ENCODE measurements at regions not wholly inside any gene's neighbourhood (a gene's known extent, or its start where the extent isn't known, plus 50 kb on each side); places are given as distances from the start of the nearest gene placed in this dataset.

DNA sequence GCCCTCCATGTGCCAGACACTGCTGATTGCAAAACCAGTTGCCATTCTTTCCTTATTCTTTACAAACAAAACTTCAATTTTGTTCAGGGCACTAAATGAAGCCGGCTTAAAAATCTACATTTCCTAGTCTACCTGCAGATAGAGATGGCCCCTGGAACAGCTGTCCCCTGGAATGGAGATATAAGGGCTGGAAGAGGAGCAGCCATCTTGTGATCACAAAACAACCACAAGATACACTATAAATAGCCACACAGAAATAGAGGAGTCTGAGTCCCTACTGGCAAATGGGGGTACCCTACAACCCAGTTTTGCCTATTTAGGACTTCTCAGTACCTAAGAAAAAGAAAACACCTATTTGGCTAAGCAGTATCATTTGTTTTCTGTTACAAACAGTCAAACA, 115.9 kb upstream of the BEND6 start:
- FAIRE-seq (no peak), DNase-seq (ENCODE audit: low spot score) (no peak), ATAC-seq (no peak)
- Histone ChIP-seq H3K9ac (ENCODE audit: insufficient read depth, low read depth, low read length) (no peak overlapping the region), H3K79me2 (ENCODE audit: insufficient read depth, low read length) (no peaks in the 10 kb centered on the region), H3K9me3 (ENCODE audit: low read length) (no peaks in the 10 kb centered on the region), H3K4me1 (ENCODE audit: insufficient read depth, low read length) (peaks cover 8% of the 10 kb centered on the region), H2AFZ (ENCODE audit: low read length) (no peak overlapping the region), H3K27ac (ENCODE audit: extremely low read length, insufficient read depth, low read length) (no peak overlapping the region), H3K27me3 (ENCODE audit: control insufficient read depth in 1 of 2, insufficient read depth in 2 of 2, low read length in 2 of 2) (peaks cover 3 to 7% of the 10 kb centered on the region in 2 experiments; a peak in 3 of 5 replicates), H3K4me2 (ENCODE audit: low read depth, low read length) (no peak overlapping the region), H3K36me3 (replicated peaks in 1 of 2; ENCODE audit: control insufficient read depth in 1 of 2, insufficient read depth in 2 of 2, low read length in 2 of 2) (no peaks in the 10 kb centered on the region), H3K4me3 (replicated peaks in 1 of 3; ENCODE audit: insufficient read depth in 1 of 3, low read depth in 2 of 3, low read length in 3 of 3) (no peak overlapping the region), H4K20me1 (ENCODE audit: insufficient read depth, low read length) (no peaks in the 10 kb centered on the region)
- CTCF ChIA-PET (ENCODE audit: low intra/inter-chr PET ratio, low total read pairs): no interaction called here
- in situ Hi-C loops (cut with HindIII; ENCODE audit: extremely low pct_ligation_motif_present, low pct_unique_long_range_greater_than_20kb) (no loop called here), intact Hi-C loops (cut with micrococcal nuclease; ENCODE audit: unreplicated experiment) (no loop called here)
- no TSS peak for BruUV-seq (replicated peaks)
- no peak for TF ChIP-seq BHLHE40 (IDR thresholded peaks at IDR 0.05; ENCODE audit: low read length)
- no peak for TF ChIP-seq CBX1 (IDR thresholded peaks at IDR 0.05; ENCODE audit: low read depth)
- no peak for TF ChIP-seq NFE2 (CRISPR knock-in tag; IDR thresholded peaks at IDR 0.05)
- TF ChIP-seq, protein P1, sequence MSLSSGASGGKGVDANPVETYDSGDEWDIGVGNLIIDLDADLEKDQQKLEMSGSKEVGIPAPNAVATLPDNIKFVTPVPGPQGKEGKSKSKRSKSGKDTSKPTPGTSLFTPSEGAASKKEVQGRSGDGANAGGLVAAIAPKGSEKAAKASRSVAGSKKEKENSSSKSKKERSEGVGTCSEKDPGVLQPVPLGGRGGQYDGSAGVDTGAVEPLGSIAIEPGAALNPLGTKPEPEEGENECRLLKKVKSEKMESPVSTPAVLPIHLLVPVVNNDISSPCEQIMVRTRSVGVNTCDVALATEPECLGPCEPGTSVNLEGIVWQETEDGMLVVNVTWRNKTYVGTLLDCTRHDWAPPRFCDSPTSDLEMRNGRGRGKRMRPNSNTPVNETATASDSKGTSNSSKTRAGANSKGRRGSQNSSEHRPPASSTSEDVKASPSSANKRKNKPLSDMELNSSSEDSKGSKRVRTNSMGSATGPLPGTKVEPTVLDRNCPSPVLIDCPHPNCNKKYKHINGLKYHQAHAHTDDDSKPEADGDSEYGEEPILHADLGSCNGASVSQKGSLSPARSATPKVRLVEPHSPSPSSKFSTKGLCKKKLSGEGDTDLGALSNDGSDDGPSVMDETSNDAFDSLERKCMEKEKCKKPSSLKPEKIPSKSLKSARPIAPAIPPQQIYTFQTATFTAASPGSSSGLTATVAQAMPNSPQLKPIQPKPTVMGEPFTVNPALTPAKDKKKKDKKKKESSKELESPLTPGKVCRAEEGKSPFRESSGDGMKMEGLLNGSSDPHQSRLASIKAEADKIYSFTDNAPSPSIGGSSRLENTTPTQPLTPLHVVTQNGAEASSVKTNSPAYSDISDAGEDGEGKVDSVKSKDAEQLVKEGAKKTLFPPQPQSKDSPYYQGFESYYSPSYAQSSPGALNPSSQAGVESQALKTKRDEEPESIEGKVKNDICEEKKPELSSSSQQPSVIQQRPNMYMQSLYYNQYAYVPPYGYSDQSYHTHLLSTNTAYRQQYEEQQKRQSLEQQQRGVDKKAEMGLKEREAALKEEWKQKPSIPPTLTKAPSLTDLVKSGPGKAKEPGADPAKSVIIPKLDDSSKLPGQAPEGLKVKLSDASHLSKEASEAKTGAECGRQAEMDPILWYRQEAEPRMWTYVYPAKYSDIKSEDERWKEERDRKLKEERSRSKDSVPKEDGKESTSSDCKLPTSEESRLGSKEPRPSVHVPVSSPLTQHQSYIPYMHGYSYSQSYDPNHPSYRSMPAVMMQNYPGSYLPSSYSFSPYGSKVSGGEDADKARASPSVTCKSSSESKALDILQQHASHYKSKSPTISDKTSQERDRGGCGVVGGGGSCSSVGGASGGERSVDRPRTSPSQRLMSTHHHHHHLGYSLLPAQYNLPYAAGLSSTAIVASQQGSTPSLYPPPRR (CRISPR knock-in tag; IDR thresholded peaks at IDR 0.05; ENCODE audit: borderline replicate concordance): no peak
- TF ChIP-seq RCOR2 (CRISPR knock-in tag; IDR thresholded peaks at IDR 0.05): no peak
- TF ChIP-seq, protein P2, sequence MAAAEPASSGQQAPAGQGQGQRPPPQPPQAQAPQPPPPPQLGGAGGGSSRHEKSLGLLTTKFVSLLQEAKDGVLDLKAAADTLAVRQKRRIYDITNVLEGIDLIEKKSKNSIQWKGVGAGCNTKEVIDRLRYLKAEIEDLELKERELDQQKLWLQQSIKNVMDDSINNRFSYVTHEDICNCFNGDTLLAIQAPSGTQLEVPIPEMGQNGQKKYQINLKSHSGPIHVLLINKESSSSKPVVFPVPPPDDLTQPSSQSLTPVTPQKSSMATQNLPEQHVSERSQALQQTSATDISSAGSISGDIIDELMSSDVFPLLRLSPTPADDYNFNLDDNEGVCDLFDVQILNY (CRISPR knock-in tag; conservative IDR thresholded peaks at IDR 0.05): no peak
- no peak for TF ChIP-seq ZBTB1 (CRISPR knock-in tag; IDR thresholded peaks at IDR 0.05; ENCODE audit: borderline replicate concordance)
- POLR2A ChIA-PET: no interaction called here
- WGBS (ENCODE audit: low lambda C conversion rate): 39% methylated on average over 1 of the region's 1 CpG

Data from HepG2 (cell line).